HepG2 (cell line): ENCODE measurements at regions not wholly inside any gene's neighbourhood (a gene's known extent, or its start where the extent isn't known, plus 50 kb on each side); places are given as distances from the start of the nearest gene placed in this dataset.

Source experiments
- CREB1 ChIP-seq, 2 experiments: fragments of 450-650 bp in 1 of 2; IDR thresholded peaks; 2 replicates each; pipeline ENCODE4 v1.6.1; 2016 to 2017; ENCODE audit warnings: control low read depth in 1 of 2, mild to moderate bottlenecking in 1 of 2, missing compliant biosample characterization in 1 of 2, missing genetic modification characterization in 1 of 2
- GATAD1 ChIP-seq: IDR thresholded peaks from 2 replicates; pipeline ENCODE4 v1.6.1; 2016; ENCODE audit warnings: missing genetic modification reagents, missing compliant biosample characterization
- MBNL3 ChIP-seq: fragments of 250-450 bp; sonication (Bioruptor Pico); conservative IDR thresholded peaks from 2 replicates; pipeline ENCODE4 v1.8.0; 2022; ENCODE audit warnings: mild to moderate bottlenecking, inconsistent platforms
- MLXIP ChIP-seq: sonication (generic); formaldehyde crosslinking; IDR thresholded peaks from 2 replicates; pipeline ENCODE4 v1.9.0; 2021; ENCODE audit warnings: missing genetic modification reagents, borderline replicate concordance
- MTA1 ChIP-seq: sonication (generic); formaldehyde crosslinking; IDR thresholded peaks from 2 replicates; pipeline ENCODE4 v1.4.0; 2020; ENCODE audit warnings: missing genetic modification reagents, mild to moderate bottlenecking, borderline replicate concordance
- SIN3B ChIP-seq: fragments of 150-350 bp; IDR thresholded peaks from 2 replicates; pipeline ENCODE4 v1.6.1; 2014; ENCODE audit warnings: low read length
- TCF12 ChIP-seq, 2 experiments: fragments of 450-650 bp in 1 of 2; sonication (generic) in 1 of 2; formaldehyde crosslinking in 1 of 2; IDR thresholded peaks; 2 replicates each; pipeline versions ENCODE4 v1.6.1 to v1.8.0; 2017 to 2022; ENCODE audit warnings: antibody characterized with exemption in 1 of 2, mild to moderate bottlenecking in 1 of 2, missing genetic modification reagents in 1 of 2, moderate library complexity in 1 of 2
- ZNF331 ChIP-seq: sonication (generic); formaldehyde crosslinking; IDR thresholded peaks from 2 replicates; pipeline ENCODE4 v1.4.0; 2020; ENCODE audit warnings: missing genetic modification reagents
- ZNF484 ChIP-seq: sonication (generic); formaldehyde crosslinking; IDR thresholded peaks from 2 replicates; pipeline ENCODE4 v1.5.1; 2020; ENCODE audit warnings: mild to moderate bottlenecking, low read depth, missing genetic modification reagents, borderline replicate concordance
- TF ChIP-seq, protein P1 (sequence below): sonication (generic); formaldehyde crosslinking; IDR thresholded peaks from 2 replicates; pipeline ENCODE4 v1.4.0; 2020; ENCODE audit warnings: mild to moderate bottlenecking, low read depth, missing genetic modification reagents

- TF ChIP-seq MLXIP (CRISPR knock-in tag) (no peak), ZNF331 (no peak), GATAD1 (CRISPR knock-in tag) (no peak), ZNF484 (CRISPR knock-in tag) (no peak), MBNL3 (CRISPR knock-in tag) (no peak), TCF12 (IDR thresholded peaks at IDR 0.05) (no peak), TCF12 (CRISPR knock-in tag; IDR thresholded peaks at IDR 0.05) (no peak), CREB1 (IDR thresholded peaks at IDR 0.05) (no peak), CREB1 (CRISPR knock-in tag; IDR thresholded peaks at IDR 0.05) (no peak), SIN3B (no peak), MTA1 (CRISPR knock-in tag) (no peak)
- TF ChIP-seq, protein P1, sequence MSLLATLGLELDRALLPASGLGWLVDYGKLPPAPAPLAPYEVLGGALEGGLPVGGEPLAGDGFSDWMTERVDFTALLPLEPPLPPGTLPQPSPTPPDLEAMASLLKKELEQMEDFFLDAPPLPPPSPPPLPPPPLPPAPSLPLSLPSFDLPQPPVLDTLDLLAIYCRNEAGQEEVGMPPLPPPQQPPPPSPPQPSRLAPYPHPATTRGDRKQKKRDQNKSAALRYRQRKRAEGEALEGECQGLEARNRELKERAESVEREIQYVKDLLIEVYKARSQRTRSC (CRISPR knock-in tag): no peak
Measured at GRCh38 chr9:16138561-16139491, 586.0 kb downstream of the CCDC171 start (continued).
